IMR-90 (cell line): ENCODE measurements at regions not wholly inside any gene's neighbourhood (a gene's known extent, or its start where the extent isn't known, plus 50 kb on each side); places are given as distances from the start of the nearest gene placed in this dataset.

Source experiments
- ATAC-seq: fragments of 200-7000 bp; cut with Tn5 transposase; 2 replicates; pipeline ENCODE4 v1.9.1; 2020; ENCODE audit warnings: low read depth, mild to moderate bottlenecking, moderate library complexity
- BruUV-seq: library from RNA; stranded (reverse); fragments of 400-500 nt; replicated peaks from 2 replicates; lab custom pipeline; 2021; lab: Mats Ljungman, UMichigan
- CTCF ChIA-PET: fragments of 300-600 bp; formaldehyde crosslinking; extraction: SDS; loops from one replicate; lab custom pipeline; 2021; ENCODE audit warnings: antibody characterized with exemption; lab: Yijun Ruan, JAX
- POLR2A ChIA-PET: fragments of 300-600 bp; sonication (Branson Sonifier 250); formaldehyde crosslinking; loops from one replicate; lab custom pipeline; 2022; ENCODE audit warnings: antibody characterized with exemption; ENCODE audit not compliant: unreplicated experiment; lab: Charles Lee
- DNase-seq: peaks from one replicate; pipeline ENCODE4 v3.0.0; 2013
- H2AFZ ChIP-seq: replicated peaks from 2 replicates; pipeline ENCODE3; 2013; ENCODE audit warnings: low read length, mild to moderate bottlenecking; ENCODE audit not compliant: poor library complexity
- H2AK5ac ChIP-seq: 2 replicates; pipeline ENCODE4 v1.6.1; 2013; ENCODE audit warnings: low read depth, low read length, inconsistent platforms
- H2AK9ac ChIP-seq: replicated peaks from 2 replicates; pipeline ENCODE3; 2013; ENCODE audit warnings: mild to moderate bottlenecking, low read depth, low read length, moderate library complexity; ENCODE audit not compliant: poor library complexity
- H2BK120ac ChIP-seq: 2 replicates; pipeline ENCODE4 v1.6.1; 2013; ENCODE audit warnings: low read depth, low read length, inconsistent platforms
- H2BK15ac ChIP-seq: 3 replicates; pipeline ENCODE4 v1.6.1; 2013; ENCODE audit warnings: low read depth, low read length, inconsistent platforms
- H2BK20ac ChIP-seq: 2 replicates; pipeline ENCODE4 v1.6.1; 2013; ENCODE audit warnings: low read depth, mild to moderate bottlenecking, inconsistent platforms, low read length, moderate library complexity
- H2BK5ac ChIP-seq: 2 replicates; pipeline ENCODE4 v1.6.1; 2013; ENCODE audit warnings: mild to moderate bottlenecking, low read depth, low read length, inconsistent platforms; ENCODE audit not compliant: poor library complexity, severe bottlenecking
- H3K14ac ChIP-seq: replicated peaks from 2 replicates; pipeline ENCODE4 v1.6.1; 2013; ENCODE audit warnings: low read depth, low read length, inconsistent platforms
- H3K18ac ChIP-seq: 2 replicates; pipeline ENCODE4 v1.6.1; 2013; ENCODE audit warnings: low read depth, low read length, control low read depth
- H3K23ac ChIP-seq: 2 replicates; pipeline ENCODE4 v1.6.1; 2013; ENCODE audit warnings: low read depth, low read length, inconsistent platforms
- H3K27ac ChIP-seq: 2 replicates; pipeline ENCODE4 v1.5.1; 2013; ENCODE audit warnings: mild to moderate bottlenecking, control low read depth, low read length; ENCODE audit not compliant: insufficient read depth
- H3K27me3 ChIP-seq: 2 replicates; pipeline ENCODE4 v1.6.1; 2013; ENCODE audit warnings: low read length; ENCODE audit not compliant: control insufficient read depth, insufficient read depth
- H3K36me3 ChIP-seq: 2 replicates; pipeline ENCODE4 v1.6.1; 2013; ENCODE audit warnings: low read length, mixed read lengths; ENCODE audit not compliant: control insufficient read depth, insufficient read depth
- H3K4ac ChIP-seq: 2 replicates; pipeline ENCODE4 v1.6.1; 2013; ENCODE audit warnings: low read depth, low read length, inconsistent platforms
- H3K4me1 ChIP-seq: 2 replicates; pipeline ENCODE4 v1.6.1; 2013; ENCODE audit warnings: low read length, mixed read lengths; ENCODE audit not compliant: control insufficient read depth, insufficient read depth
- H3K4me2 ChIP-seq: 2 replicates; pipeline ENCODE4 v1.6.1; 2013; ENCODE audit warnings: low read depth, mild to moderate bottlenecking, control low read depth, low read length, moderate library complexity
- H3K4me3 ChIP-seq: 2 replicates; pipeline ENCODE4 v1.5.1; 2013; ENCODE audit warnings: low read depth, mild to moderate bottlenecking, control low read depth, low read length, moderate library complexity; ENCODE audit not compliant: insufficient read depth
- H3K56ac ChIP-seq: 2 replicates; pipeline ENCODE4 v1.6.1; 2013; ENCODE audit warnings: low read length, inconsistent platforms; ENCODE audit not compliant: insufficient read depth; ENCODE audit errors: extremely low read depth
- H3K79me1 ChIP-seq, 2 experiments: 2 replicates each; pipeline ENCODE4 v1.6.1; 2013; ENCODE audit warnings: low read length in 2 of 2, inconsistent platforms in 1 of 2, low read depth in 1 of 2
- H3K9ac ChIP-seq: 2 replicates; pipeline ENCODE4 v1.6.1; 2013; ENCODE audit warnings: low read depth, low read length, control low read depth
- H3K9me1 ChIP-seq: 2 replicates; pipeline ENCODE4 v1.6.1; 2013; ENCODE audit warnings: low read length, inconsistent platforms; ENCODE audit not compliant: insufficient read depth
- H3K9me3 ChIP-seq: 2 replicates; pipeline ENCODE4 v1.6.1; 2013; ENCODE audit warnings: low read length; ENCODE audit not compliant: control insufficient read depth, insufficient read depth
- H4K20me1 ChIP-seq: 2 replicates; pipeline ENCODE4 v1.6.1; 2013; ENCODE audit warnings: low read length, inconsistent platforms; ENCODE audit not compliant: insufficient read depth
- H4K5ac ChIP-seq: 2 replicates; pipeline ENCODE4 v1.6.1; 2013; ENCODE audit warnings: mild to moderate bottlenecking, low read depth, low read length, control low read depth
- H4K8ac ChIP-seq, 2 experiments: 2 replicates each; pipeline ENCODE4 v1.6.1; 2013; ENCODE audit warnings: low read depth in 2 of 2, low read length in 2 of 2, control low read depth in 1 of 2, inconsistent platforms in 1 of 2
- H4K91ac ChIP-seq: 2 replicates; pipeline ENCODE4 v1.6.1; 2013; ENCODE audit warnings: low read depth, low read length, inconsistent platforms; ENCODE audit not compliant: insufficient read depth
- FOS ChIP-seq: fragments of 150-350 bp; IDR thresholded peaks from 2 replicates; pipeline ENCODE4 v1.6.1; 2016; ENCODE audit warnings: low read depth, low read length
- MAZ ChIP-seq: IDR thresholded peaks from 2 replicates; pipeline ENCODE4 v1.6.1; 2012; ENCODE audit warnings: low read depth, mild to moderate bottlenecking, low read length, improper control_type of control experiment, moderate library complexity, borderline replicate concordance
- POLR2A ChIP-seq: IDR thresholded peaks from 2 replicates; pipeline ENCODE4 v1.6.1; 2012; ENCODE audit warnings: mild to moderate bottlenecking, low read depth, low read length
- WGBS, 2 experiments: methylation state at CpG; one replicate each; pipeline versions ENCODE4 v1.1.5 to v1.1.7; 2013; ENCODE audit warnings: missing lambda C conversion rate in 2 of 2; ENCODE audit not compliant: insufficient read length in 1 of 2; ENCODE audit errors: extremely low coverage in 2 of 2; 5-methylcytosine and 5-hydroxymethylcytosine counted together
- dilution Hi-C: fragments of 300-500 bp; cut with HindIII; formaldehyde crosslinking; loops from one replicate; pipeline ENCODE4 v1.14.3; 2018; ENCODE audit warnings: low sequenced_read_pairs; ENCODE audit not compliant: unreplicated experiment
- in situ Hi-C: fragments of 300-500 bp; cut with MboI; formaldehyde crosslinking; loops from 3 replicates; pipeline ENCODE4 v1.14.3; 2019; ENCODE audit warnings: low sequenced_read_pairs, inconsistent platforms, mixed read lengths
- intact Hi-C: fragments of 100-400 bp; cut with micrococcal nuclease; formaldehyde crosslinking; loops from 2 replicates; pipeline ENCODE4 v1.10.0; 2022

GRCh38 chr12:25014961-25015360 is 66.1 kb upstream of the BCAT1 start:
- H3K14ac ChIP-seq = no peak overlapping the region
- ChIA-PET CTCF (interaction anchor here (0.6 kb wide), 1 partner anchor 344 kb away, joined by 4 read pairs; no protein-coding TSS in a partner anchor), POLR2A (no interaction called here)
- WGBS, 2 experiments = no CpG with 5 or more reads among the region's 2 CpGs
- no peaks in the 10 kb centered on the region for H3K79me1 ChIP-seq
- H3K27ac ChIP-seq = no peak overlapping the region
- peak; percentile 61 for DNase-seq
- in situ Hi-C loops = no loop called here
- H4K20me1 ChIP-seq = no peaks in the 10 kb centered on the region
- intact Hi-C loops = no loop called here
- H2BK5ac ChIP-seq = no peak overlapping the region
- no peak overlapping the region for H3K4ac ChIP-seq
- no peak overlapping the region for H3K4me3 ChIP-seq
- dilution Hi-C loops = no loop called here
- H4K91ac ChIP-seq = no peak overlapping the region; the same call in 1 of the 2 replicates
- no peak overlapping the region for H2AK5ac ChIP-seq
- no peak overlapping the region; the same call in 1 of the 2 replicates for H3K56ac ChIP-seq
- H4K8ac ChIP-seq = no peak overlapping the region; a peak in 1 of 4 replicates
- H3K23ac ChIP-seq = no peak overlapping the region
- H2BK120ac ChIP-seq = no peak overlapping the region
- no peak overlapping the region for H2AFZ ChIP-seq
- peaks cover 5% of the 10 kb centered on the region for H3K9me3 ChIP-seq
- peak; percentile 29; the same call in 1 of the 2 replicates for ATAC-seq
- no peak overlapping the region; the same call in 1 of the 2 replicates for H3K4me2 ChIP-seq
- H2AK9ac ChIP-seq = no peak overlapping the region
- no peak overlapping the region for H3K9ac ChIP-seq
- no peaks in the 10 kb centered on the region for H3K27me3 ChIP-seq
- H2BK20ac ChIP-seq = no peak overlapping the region
- no peak overlapping the region for H3K18ac ChIP-seq
- H3K36me3 ChIP-seq = no peaks in the 10 kb centered on the region
- H3K4me1 ChIP-seq = no peaks in the 10 kb centered on the region
- no TSS peak for BruUV-seq
- H3K9me1 ChIP-seq = peaks cover 3% of the 10 kb centered on the region; the same call in 1 of the 2 replicates
- H4K5ac ChIP-seq = no peak overlapping the region
- no peak overlapping the region for H2BK15ac ChIP-seq
- TF ChIP-seq FOS (0 out of 2 replicates have a peak, but pooled peaks have one; percentile 12), POLR2A (no peak), MAZ (no peak)
